ENCODE measurements at regions not wholly inside any gene's neighbourhood (a gene's known extent, or its start where the extent isn't known, plus 50 kb on each side); places are given as distances from the start of the nearest gene placed in this dataset.

GRCh38 chr2:221961561-221961960 is 337.2 kb downstream of the PAX3 start:
- Histone ChIP-seq H3K9me2 (ENCODE audit: insufficient read depth) (no peaks in the 10 kb centered on the region; the same call in 1 of the 2 replicates), H3K27me3 (ENCODE audit: insufficient read depth, low read length) (peaks cover 8% of the 10 kb centered on the region; the same call in 1 of the 2 replicates), H3K9ac (ENCODE audit: low read length) (no peak overlapping the region), H3K4me2 (ENCODE audit: low read length) (no peak overlapping the region), H3K27ac (ENCODE audit: low read depth, low read length) (no peak overlapping the region), H2AFZ (ENCODE audit: low read depth, low read length, poor library complexity, severe bottlenecking) (no peak overlapping the region), H3K4me3 (replicated peaks in 1 of 2; ENCODE audit: low read depth in 1 of 2, low read length in 2 of 2) (no peak overlapping the region), H4K20me1 (ENCODE audit: insufficient read depth) (no peaks in the 10 kb centered on the region), H3K9me3 (ENCODE audit: control insufficient read depth in 1 of 2, insufficient read depth in 1 of 2, low read depth in 1 of 2, low read length in 2 of 2) (no peaks in the 10 kb centered on the region), H3K36me3 (ENCODE audit: control insufficient read depth in 1 of 2, insufficient read depth in 2 of 2, low read length in 2 of 2) (no peaks in the 10 kb centered on the region), H3K79me2 (ENCODE audit: insufficient read depth, low read length) (no peaks in the 10 kb centered on the region), H3K4me1 (ENCODE audit: control insufficient read depth in 1 of 2, insufficient read depth in 2 of 2, low read length in 2 of 2) (no peaks in the 10 kb centered on the region)
- DNase-seq (ENCODE audit: low read depth, low spot score), result no peak
- CTCF ChIA-PET, result no interaction called here
- RAD21 ChIA-PET (ENCODE audit: low non-redundant PET in 1 of 2, low total read pairs in 2 of 2, uncharacterized antibody in 2 of 2, unreplicated experiment in 2 of 2), result no interaction called here
- no TSS peak for BruUV-seq (replicated peaks)
- POLR2A ChIA-PET, result no interaction called here
- no peak for ATAC-seq
- intact Hi-C loops (cut with micrococcal nuclease), result no loop called here
- TF ChIP-seq CBX3 (IDR thresholded peaks at IDR 0.05; ENCODE audit: low read depth) (no peak), EZH2 (IDR thresholded peaks at IDR 0.05) (no peak), ELF1 (IDR thresholded peaks at IDR 0.05; ENCODE audit: borderline replicate concordance, low read depth) (no peak)

- peaks cover 8% of the 10 kb centered on the region; the same call in 1 of the 2 replicates for H3K27me3 ChIP-seq (ENCODE audit: insufficient read depth, low read length)
- H3K9me3 ChIP-seq (ENCODE audit: control insufficient read depth in 1 of 2, insufficient read depth in 1 of 2, low read depth in 1 of 2, low read length in 2 of 2), result no peaks in the 10 kb centered on the region
- H3K4me1 ChIP-seq (ENCODE audit: control insufficient read depth in 1 of 2, insufficient read depth in 2 of 2, low read length in 2 of 2), result no peaks in the 10 kb centered on the region
- TF ChIP-seq RAD21 (IDR thresholded peaks at IDR 0.05; ENCODE audit: low read depth) (peak; percentile 43), CTCF (IDR thresholded peaks at IDR 0.05 in 2 of 3, conservative IDR thresholded peaks at IDR 0.05 in 1 of 3; ENCODE audit: borderline replicate concordance in 1 of 3, insufficient read depth in 1 of 3, low read depth in 2 of 3, low read length in 2 of 3) (0 out of 6 replicates have a peak, but pooled peaks of 1 of the 3 experiments have one; percentile 7), SIN3A (IDR thresholded peaks at IDR 0.05; ENCODE audit: low read depth) (no peak)
- H3K9me2 ChIP-seq (ENCODE audit: insufficient read depth), result no peaks in the 10 kb centered on the region; the same call in 1 of the 2 replicates
- intact Hi-C loops (cut with micrococcal nuclease), result loop anchor here (10.0 kb wide), 1 partner anchor 323 kb away; no protein-coding TSS in a partner anchor
- CTCF ChIA-PET, result no interaction called here
- RAD21 ChIA-PET (ENCODE audit: low non-redundant PET in 1 of 2, low total read pairs in 2 of 2, uncharacterized antibody in 2 of 2, unreplicated experiment in 2 of 2), result no interaction called here
- no peak overlapping the region for H3K27ac ChIP-seq (ENCODE audit: low read depth, low read length)
- POLR2A ChIA-PET, result no interaction called here
- H3K4me2 ChIP-seq (ENCODE audit: low read length), result no peak overlapping the region
- H3K79me2 ChIP-seq (ENCODE audit: insufficient read depth, low read length), result no peaks in the 10 kb centered on the region
- no peak overlapping the region for H2AFZ ChIP-seq (ENCODE audit: low read depth, low read length, poor library complexity, severe bottlenecking)
- H4K20me1 ChIP-seq (ENCODE audit: insufficient read depth), result no peaks in the 10 kb centered on the region
- no peak overlapping the region for H3K4me3 ChIP-seq (replicated peaks in 1 of 2; ENCODE audit: low read depth in 1 of 2, low read length in 2 of 2)
- ATAC-seq, result no peak
- BruUV-seq (replicated peaks), result no TSS peak
- no peak for DNase-seq (ENCODE audit: low read depth, low spot score)
- no peak overlapping the region for H3K9ac ChIP-seq (ENCODE audit: low read length)
- no peaks in the 10 kb centered on the region for H3K36me3 ChIP-seq (ENCODE audit: control insufficient read depth in 1 of 2, insufficient read depth in 2 of 2, low read length in 2 of 2)
These were observed 340.6 kb downstream of the PAX3 start for GRCh38 chr2:221958224-221958623.

All from HCT116 (cell line).